Neural progenitor cell (in vitro differentiated cells): ENCODE measurements at regions not wholly inside any gene's neighbourhood (a gene's known extent, or its start where the extent isn't known, plus 50 kb on each side); places are given as distances from the start of the nearest gene placed in this dataset.

Experiments used
- CTCF ChIP-seq: fragments of 200-600 bp; sonication (generic); IDR thresholded peaks from 2 replicates; pipeline ENCODE4 v1.5.1; 2017; ENCODE audit warnings: antibody characterized with exemption, mild to moderate bottlenecking
- EZH2 ChIP-seq: fragments of 200-600 bp; sonication (generic); IDR thresholded peaks from 2 replicates; pipeline ENCODE4 v1.6.1; 2017; ENCODE audit warnings: antibody characterized with exemption, mild to moderate bottlenecking, moderate library complexity
- EZH2phosphoT487 ChIP-seq: fragments of 200-600 bp; sonication (generic); IDR thresholded peaks from 2 replicates; pipeline ENCODE4 v1.6.1; 2017; ENCODE audit warnings: antibody characterized with exemption

- TF ChIP-seq CTCF, result no peak
- TF ChIP-seq EZH2, result no peak
- TF ChIP-seq EZH2phosphoT487, result no peak
These were observed 69.3 kb upstream of the NEDD4L start for GRCh38 chr18:57974585-57975265.
